Fibroblast of the aortic adventitia (primary cell): ENCODE measurements at regions not wholly inside any gene's neighbourhood (a gene's known extent, or its start where the extent isn't known, plus 50 kb on each side); places are given as distances from the start of the nearest gene placed in this dataset.

ENCODE experiments used
- DNase-seq: peaks from one replicate; pipeline ENCODE4 v3.0.0-alpha.2; 2010; ENCODE audit warnings: low read depth
- H3K4me3 ChIP-seq: 2 replicates; pipeline ENCODE4 v1.5.1; 2011; ENCODE audit warnings: low read depth, mild to moderate bottlenecking, control low read depth, low read length, moderate library complexity
- CTCF ChIP-seq: IDR thresholded peaks from 2 replicates; pipeline ENCODE4 v1.5.1; 2011; ENCODE audit warnings: mild to moderate bottlenecking, low read length, control low read depth, inconsistent platforms; ENCODE audit not compliant: insufficient read depth

GRCh38 chr4:74583757-74584156 is 138.8 kb downstream of the AREG start:
- peak; percentile 32 for DNase-seq
- H3K4me3 ChIP-seq, result no peak overlapping the region

DNA sequence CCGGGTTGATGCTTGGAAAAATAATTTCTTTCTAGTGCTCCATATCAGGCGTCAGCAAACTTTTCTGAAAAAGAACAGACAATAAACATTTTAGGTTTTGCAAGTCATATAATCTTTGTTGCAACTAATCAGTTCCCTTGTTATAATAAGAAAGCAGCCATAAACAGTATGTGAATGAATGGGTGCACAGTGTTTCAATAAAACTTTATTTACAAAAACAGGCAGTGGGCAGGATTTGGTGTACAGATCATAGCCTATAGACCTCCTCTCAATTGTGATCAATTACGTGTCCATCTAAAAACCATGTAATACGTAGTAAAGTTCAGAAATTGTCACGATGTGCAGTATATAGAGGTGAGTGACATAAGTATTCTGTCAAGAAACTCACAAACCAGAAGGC is 143.4 kb downstream of the AREG start:
- DNase-seq, result no peak
- TF ChIP-seq CTCF, result no peak

More at GRCh38 chr4:74583757-74584156, 138.8 kb downstream of the AREG start:
- no peak for TF ChIP-seq CTCF

GRCh38 chr4:74590476-74590875 is 145.5 kb downstream of the AREG start:
- TF ChIP-seq CTCF, result no peak
- no peak for DNase-seq
- no peak overlapping the region for H3K4me3 ChIP-seq

More for the DNA sequence above, 143.4 kb downstream of the AREG start:
- no peak overlapping the region for H3K4me3 ChIP-seq

DNA sequence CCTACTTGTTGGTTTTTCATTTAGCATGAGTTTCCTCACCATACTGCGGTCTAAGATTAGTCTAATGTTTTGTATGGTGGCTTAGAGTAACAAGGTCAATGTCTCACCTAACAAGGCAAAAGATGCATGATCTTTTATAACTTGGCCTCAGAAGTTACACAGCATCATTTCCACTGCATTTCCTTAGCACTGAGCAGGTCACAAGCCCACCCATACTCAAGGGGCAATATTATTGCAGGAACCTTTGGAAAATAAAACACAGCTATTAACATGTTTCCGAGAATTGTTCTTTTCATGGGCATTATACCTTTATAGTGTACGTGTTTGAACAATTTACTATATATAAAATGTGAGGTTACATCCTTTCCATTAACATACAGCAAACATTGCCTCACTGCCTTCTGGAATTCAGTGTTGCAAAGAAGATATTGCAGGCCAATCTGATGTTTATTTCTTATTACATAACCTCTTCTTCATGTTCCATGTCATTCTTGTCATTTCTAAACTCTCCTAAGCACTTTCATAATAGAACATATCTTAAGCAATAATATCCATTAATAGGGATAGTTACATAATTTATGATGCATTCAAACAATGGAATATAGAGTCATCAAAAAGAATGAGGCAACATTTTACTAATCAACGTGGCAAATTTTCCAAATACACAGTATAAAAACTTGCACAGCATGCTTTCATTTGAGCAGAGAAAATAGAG is 153.8 kb downstream of the AREG start:
- no peak overlapping the region for H3K4me3 ChIP-seq
- peak; percentile 6 for DNase-seq
- TF ChIP-seq CTCF, result no peak

DNA sequence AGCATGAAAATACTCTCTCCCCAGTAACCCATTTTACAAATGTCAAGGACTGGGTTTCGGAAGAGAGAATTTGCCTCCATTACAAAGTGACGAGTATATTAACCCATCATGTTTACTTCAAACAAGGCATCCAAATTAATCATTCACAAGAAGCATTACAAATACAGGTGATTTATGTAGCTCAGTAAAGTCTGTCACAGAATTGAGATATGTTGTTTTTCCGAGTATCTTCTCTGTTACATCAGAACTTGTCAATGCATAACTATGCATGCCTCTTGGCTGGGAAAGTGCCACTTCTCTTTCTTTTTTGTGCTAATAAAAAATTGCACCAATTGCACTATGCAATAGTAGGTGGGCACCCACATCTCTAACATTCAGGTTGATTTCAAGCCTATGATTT is 158.2 kb downstream of the AREG start:
- H3K4me3 ChIP-seq, result no peak overlapping the region
- no peak for DNase-seq
- TF ChIP-seq CTCF, result no peak

GRCh38 chr4:74608151-74608949 is 163.4 kb downstream of the AREG start:
- no peak overlapping the region for H3K4me3 ChIP-seq
- DNase-seq, result peak; percentile 63
- no peak for TF ChIP-seq CTCF
